H9 (cell line): ENCODE measurements at regions not wholly inside any gene's neighbourhood (a gene's known extent, or its start where the extent isn't known, plus 50 kb on each side); places are given as distances from the start of the nearest gene placed in this dataset.

Experiments
- DNase-seq: peaks from one replicate; pipeline ENCODE4 v3.0.0-alpha.2; 2017
- H2AFZ ChIP-seq: one replicate; pipeline ENCODE4 v1.6.1; 2013; ENCODE audit warnings: mild to moderate bottlenecking, low read length, control low read depth, moderate library complexity
- H2AK5ac ChIP-seq: 2 replicates; pipeline ENCODE4 v1.6.1; 2013; ENCODE audit warnings: low read length, control low read depth, mixed read lengths; ENCODE audit not compliant: insufficient read length
- H2BK120ac ChIP-seq: one replicate; pipeline ENCODE4 v1.6.1; 2013; ENCODE audit warnings: low read depth, mild to moderate bottlenecking, low read length, control low read depth, inconsistent platforms; ENCODE audit not compliant: poor library complexity, severe bottlenecking
- H2BK12ac ChIP-seq: 2 replicates; pipeline ENCODE4 v1.6.1; 2013; ENCODE audit warnings: low read length, control low read depth, mixed read lengths, low read depth; ENCODE audit not compliant: insufficient read length
- H2BK15ac ChIP-seq: 2 replicates; pipeline ENCODE4 v1.6.1; 2013; ENCODE audit warnings: low read depth, low read length, control low read depth
- H2BK20ac ChIP-seq: one replicate; pipeline ENCODE4 v1.6.1; 2013; ENCODE audit warnings: low read depth, mild to moderate bottlenecking, low read length, control low read depth, inconsistent platforms; ENCODE audit not compliant: poor library complexity, severe bottlenecking
- H2BK5ac ChIP-seq: 2 replicates; pipeline ENCODE4 v1.6.1; 2013; ENCODE audit warnings: low read length, control low read depth, mixed read lengths; ENCODE audit not compliant: insufficient read length
- H3K14ac ChIP-seq: 2 replicates; pipeline ENCODE4 v1.6.1; 2013; ENCODE audit warnings: low read length, control low read depth; ENCODE audit not compliant: insufficient read depth
- H3K18ac ChIP-seq: 2 replicates; pipeline ENCODE4 v1.6.1; 2013; ENCODE audit warnings: low read depth, mild to moderate bottlenecking, mixed read lengths, low read length, control low read depth; ENCODE audit not compliant: insufficient read length
- H3K23ac ChIP-seq: 2 replicates; pipeline ENCODE4 v1.6.1; 2013; ENCODE audit warnings: low read length, control low read depth, mixed read lengths, low read depth; ENCODE audit not compliant: insufficient read length
- H3K23me2 ChIP-seq: 2 replicates; pipeline ENCODE4 v1.6.1; 2013; ENCODE audit warnings: low read depth, mild to moderate bottlenecking, mixed read lengths, low read length, control low read depth; ENCODE audit not compliant: insufficient read length, poor library complexity, severe bottlenecking
- H3K27ac ChIP-seq: 2 replicates; pipeline ENCODE4 v1.5.1; 2013; ENCODE audit warnings: low read length, control low read depth, mixed read lengths, low read depth; ENCODE audit not compliant: insufficient read length
- H3K27me3 ChIP-seq: 2 replicates; pipeline ENCODE4 v1.6.1; 2013; ENCODE audit warnings: low read length, control low read depth, inconsistent platforms; ENCODE audit not compliant: insufficient read depth
- H3K4ac ChIP-seq: 2 replicates; pipeline ENCODE4 v1.6.1; 2013; ENCODE audit warnings: low read depth, mild to moderate bottlenecking, control low read depth, inconsistent platforms, low read length, moderate library complexity
- H3K4me1 ChIP-seq: 2 replicates; pipeline ENCODE4 v1.6.1; 2013; ENCODE audit warnings: low read length, control low read depth, inconsistent platforms; ENCODE audit not compliant: insufficient read depth
- H3K4me2 ChIP-seq: 2 replicates; pipeline ENCODE4 v1.6.1; 2013; ENCODE audit warnings: low read length, control low read depth, mixed read lengths; ENCODE audit not compliant: insufficient read length, insufficient read depth
- H3K56ac ChIP-seq: 2 replicates; pipeline ENCODE4 v1.6.1; 2013; ENCODE audit warnings: low read depth, mild to moderate bottlenecking, mixed read lengths, low read length, control low read depth; ENCODE audit not compliant: insufficient read length
- H3K79me1 ChIP-seq: 2 replicates; pipeline ENCODE4 v1.6.1; 2013; ENCODE audit warnings: low read depth, mild to moderate bottlenecking, moderate library complexity, low read length, control low read depth, inconsistent platforms; ENCODE audit not compliant: insufficient read depth, poor library complexity, severe bottlenecking
- H3K79me2 ChIP-seq: 2 replicates; pipeline ENCODE4 v1.6.1; 2013; ENCODE audit warnings: low read length, control low read depth, inconsistent platforms; ENCODE audit not compliant: insufficient read depth
- H3K9ac ChIP-seq: 2 replicates; pipeline ENCODE4 v1.6.1; 2013; ENCODE audit warnings: low read length, control low read depth, mixed read lengths; ENCODE audit not compliant: insufficient read length; ENCODE audit errors: extremely low read depth
- H3K9me3 ChIP-seq: one replicate; pipeline ENCODE4 v1.6.1; 2013; ENCODE audit warnings: low read depth, low read length, inconsistent platforms; ENCODE audit not compliant: control insufficient read depth
- H3T11ph ChIP-seq: one replicate; pipeline ENCODE4 v1.6.1; 2013; ENCODE audit warnings: mild to moderate bottlenecking, low read length, control low read depth, inconsistent platforms
- H4K20me1 ChIP-seq: one replicate; pipeline ENCODE4 v1.6.1; 2013; ENCODE audit not compliant: control insufficient read depth, insufficient read length, insufficient read depth
- H4K5ac ChIP-seq: 2 replicates; pipeline ENCODE4 v1.6.1; 2013; ENCODE audit warnings: low read depth, mild to moderate bottlenecking, mixed read lengths, low read length, control low read depth; ENCODE audit not compliant: insufficient read length
- H4K8ac ChIP-seq: replicated peaks from 2 replicates; pipeline ENCODE4 v1.6.1; 2013; ENCODE audit warnings: low read length, control low read depth, mixed read lengths, low read depth; ENCODE audit not compliant: insufficient read length
- H4K91ac ChIP-seq: 2 replicates; pipeline ENCODE4 v1.6.1; 2013; ENCODE audit warnings: low read depth, mild to moderate bottlenecking, moderate library complexity, mixed read lengths, low read length, control low read depth; ENCODE audit not compliant: insufficient read length
- H3K27ac Mint-ChIP-seq, 3 experiments: 2 replicates in 2 of 3; 3 replicates in 1 of 3; pipeline ENCODE4 v1.8.0; 2020 to 2021; ENCODE audit warnings: mixed read lengths in 3 of 3, mild to moderate bottlenecking in 1 of 3, moderate library complexity in 1 of 3
- H3K27me3 Mint-ChIP-seq: 2 replicates; pipeline ENCODE4 v1.8.0; 2021; ENCODE audit warnings: low read depth, mild to moderate bottlenecking, moderate library complexity, mixed read lengths
- H3K36me3 Mint-ChIP-seq, 3 experiments: 2 replicates in 2 of 3; 3 replicates in 1 of 3; pipeline ENCODE4 v1.8.0; 2020 to 2021; ENCODE audit warnings: low read depth in 3 of 3, mixed read lengths in 3 of 3; ENCODE audit not compliant: insufficient read depth in 1 of 3
- H3K4me1 Mint-ChIP-seq, 2 experiments: 2 replicates each; pipeline ENCODE4 v1.8.0; 2020; ENCODE audit warnings: mixed read lengths in 2 of 2
- H3K4me3 Mint-ChIP-seq, 2 experiments: 2 replicates in 1 of 2; 3 replicates in 1 of 2; pipeline ENCODE4 v1.8.0; 2020 to 2021; ENCODE audit warnings: mild to moderate bottlenecking in 2 of 2, mixed read lengths in 2 of 2, moderate library complexity in 1 of 2
- H3K9me3 Mint-ChIP-seq, 2 experiments: 2 replicates in 1 of 2; 3 replicates in 1 of 2; pipeline ENCODE4 v1.8.0; 2020; ENCODE audit warnings: mild to moderate bottlenecking in 2 of 2, mixed read lengths in 2 of 2, moderate library complexity in 1 of 2
- CTCF ChIP-seq: fragments of 200-600 bp; sonication (generic); conservative IDR thresholded peaks from 3 replicates; pipeline ENCODE4 v1.8.0; 2021; ENCODE audit warnings: antibody characterized with exemption, mild to moderate bottlenecking
- WGBS: extraction: QIAGEN DNeasy Blood & Tissue Kit; methylation state at CpG from one replicate; pipeline ENCODE4 v1.1.7; 2013; ENCODE audit warnings: missing lambda C conversion rate, low lambda C conversion rate, mixed read lengths; ENCODE audit not compliant: insufficient read length; ENCODE audit errors: extremely low coverage; 5-methylcytosine and 5-hydroxymethylcytosine counted together

GRCh38 chr6:74733830-74734620 lies 471.8 kb downstream of the COL12A1 start:
- no peak for DNase-seq
- Histone ChIP-seq H3K79me1 (no peaks in the 10 kb centered on the region), H3T11ph (no peak overlapping the region), H3K56ac (no peak overlapping the region), H3K18ac (no peak overlapping the region), H2BK15ac (no peak overlapping the region), H2AK5ac (no peak overlapping the region), H3K23me2 (no peaks in the 10 kb centered on the region), H4K91ac (no peak overlapping the region), H2BK12ac (no peak overlapping the region), H3K4me1 (no peaks in the 10 kb centered on the region), H3K9ac (no peak overlapping the region), H4K5ac (no peak overlapping the region), H3K14ac (no peak overlapping the region), H3K23ac (no peak overlapping the region), H2BK20ac (no peak overlapping the region), H3K4ac (no peak overlapping the region), H3K27ac (no peak overlapping the region), H2BK5ac (no peak overlapping the region), H4K20me1 (no peaks in the 10 kb centered on the region), H3K9me3 (no peaks in the 10 kb centered on the region), H2BK120ac (no peak overlapping the region), H4K8ac (no peak overlapping the region), H3K4me2 (no peak overlapping the region), H2AFZ (no peak overlapping the region), H3K27me3 (no peaks in the 10 kb centered on the region), H3K79me2 (no peaks in the 10 kb centered on the region)
- H3K36me3 Mint-ChIP-seq = no peaks in the 10 kb centered on the region; a peak in 1 of 7 replicates
- no peak overlapping the region for H3K27ac Mint-ChIP-seq
- H3K4me1 Mint-ChIP-seq = no peaks in the 10 kb centered on the region; a peak in 1 of 4 replicates
- H3K27me3 Mint-ChIP-seq = no peaks in the 10 kb centered on the region
- WGBS = no CpG with 5 or more reads among the region's 2 CpGs
- TF ChIP-seq CTCF = no peak
- H3K4me3 Mint-ChIP-seq = no peak overlapping the region
- H3K9me3 Mint-ChIP-seq = no peaks in the 10 kb centered on the region; a peak in 1 of 5 replicates
